HT-29 (cell line): ENCODE measurements at regions not wholly inside any gene's neighbourhood (a gene's known extent, or its start where the extent isn't known, plus 50 kb on each side); places are given as distances from the start of the nearest gene placed in this dataset.
"Not testable (repeated sequence)": the region's sequence is repeated elsewhere in the genome, so short reads cannot be mapped to it uniquely, and the experiment has no call there.

Source experiments
- DNase-seq: peaks from one replicate; pipeline ENCODE4 v3.0.0-alpha.2; 2015; ENCODE audit warnings: low spot score

DNA sequence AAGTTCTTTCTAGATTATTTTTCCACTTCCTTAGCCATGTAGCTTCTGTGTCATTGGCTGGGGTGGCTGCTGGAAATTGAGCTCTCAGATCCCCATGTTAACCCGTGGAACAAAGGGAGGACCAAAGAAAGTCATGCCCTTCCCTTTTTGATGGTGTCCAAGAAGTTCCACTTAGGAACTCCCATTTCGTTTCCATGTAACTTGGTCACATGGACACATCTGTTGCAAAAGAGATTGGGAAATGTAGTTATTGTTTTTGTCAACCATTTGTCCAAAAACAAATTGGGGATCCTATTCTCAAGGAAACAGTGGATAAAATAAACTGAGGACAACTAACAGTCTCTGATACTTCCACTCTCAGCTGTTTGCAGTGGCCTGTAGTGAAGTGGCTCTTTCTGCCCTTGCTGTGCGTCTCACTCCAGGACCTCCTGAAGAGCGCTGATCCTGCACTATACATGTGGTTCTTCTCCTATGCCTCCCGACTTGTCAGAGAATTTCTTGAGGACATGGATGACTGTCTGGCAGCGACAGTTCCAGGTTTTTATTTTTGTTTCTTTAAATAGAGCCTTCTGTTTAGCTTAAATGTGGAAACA lies 125.3 kb upstream of the LNX1 start:
- DNase-seq = no peak

DNA sequence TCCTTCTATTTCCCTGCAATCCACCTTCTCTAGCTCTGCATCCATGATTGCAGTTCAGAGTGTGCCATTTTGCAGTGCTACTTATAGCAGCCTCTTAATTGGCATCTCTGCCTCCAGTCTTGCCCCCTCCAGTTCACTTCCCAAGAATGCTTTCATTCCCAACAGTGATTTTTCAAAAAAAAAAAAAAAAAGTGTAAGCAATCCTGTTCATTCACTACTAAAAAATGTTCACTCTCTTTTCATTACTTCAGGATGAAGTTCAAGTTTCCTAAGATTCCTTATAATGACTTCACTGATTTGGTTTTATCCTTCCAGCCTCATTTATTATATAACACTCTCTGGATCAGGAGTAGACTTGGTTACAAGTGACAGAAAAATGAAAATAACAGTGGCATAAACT lies 124.7 kb upstream of the LNX1 start:
- no peak for DNase-seq

DNA sequence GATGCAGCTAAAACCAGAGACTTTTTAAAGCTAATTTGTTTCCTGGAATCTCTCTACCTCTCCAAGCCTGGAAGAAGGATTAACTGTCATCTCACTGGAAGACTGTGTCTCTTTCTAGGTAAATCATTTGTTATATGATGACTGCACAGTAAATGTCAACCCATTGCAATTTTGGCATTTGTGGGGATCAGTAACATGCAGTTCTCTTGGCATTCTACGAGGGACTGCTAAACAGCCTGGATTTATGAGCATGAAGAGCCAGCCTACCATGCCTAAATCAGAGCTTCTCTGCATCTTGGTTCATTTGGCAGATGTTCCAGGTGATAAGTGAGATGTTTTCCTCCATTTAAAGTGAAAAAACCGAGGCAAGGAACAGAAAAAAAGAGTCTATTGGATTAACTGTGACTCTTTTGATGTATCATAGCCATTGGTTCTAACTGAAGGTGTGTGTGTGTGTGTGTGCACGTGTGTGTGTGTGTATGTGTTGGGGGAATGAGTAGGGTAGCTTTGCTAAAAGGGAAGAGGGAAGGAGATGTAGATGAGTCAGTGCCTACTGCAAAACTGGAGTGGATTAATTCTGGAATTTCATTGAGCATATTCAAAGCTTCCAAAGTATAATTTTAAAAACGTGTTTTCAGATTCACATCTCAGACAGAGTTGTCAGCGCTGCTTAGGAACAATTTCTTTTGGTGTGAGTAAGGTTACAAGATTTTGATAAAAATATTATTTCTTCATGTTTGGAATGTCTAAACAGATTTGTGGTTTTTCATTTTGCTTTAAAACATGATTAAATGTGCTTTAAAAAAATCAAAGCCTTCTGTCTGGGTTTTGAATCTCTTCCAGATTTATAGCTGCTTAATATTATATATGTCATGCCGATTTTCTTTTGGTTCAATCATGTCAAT lies 123.2 kb upstream of the LNX1 start:
- no peak for DNase-seq

DNA sequence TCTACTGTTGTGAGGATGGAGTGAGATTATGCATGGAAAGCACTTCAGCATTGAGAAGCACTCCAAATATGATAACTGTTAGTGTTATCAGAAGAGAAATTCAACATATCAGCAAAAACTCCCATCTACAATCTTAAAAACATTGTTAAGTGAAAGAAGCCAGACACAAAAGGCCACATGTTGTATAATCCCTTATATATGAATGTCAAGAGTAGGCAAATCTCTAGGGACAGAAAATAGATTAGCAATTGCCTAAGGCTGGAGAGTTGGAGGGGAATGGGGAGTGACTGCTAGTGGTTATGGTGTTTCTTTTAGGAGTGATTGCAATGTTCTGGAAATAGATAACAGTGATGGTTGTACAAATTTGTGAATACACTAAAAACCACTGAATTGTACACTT lies 122.5 kb upstream of the LNX1 start:
- DNase-seq = no peak

DNA sequence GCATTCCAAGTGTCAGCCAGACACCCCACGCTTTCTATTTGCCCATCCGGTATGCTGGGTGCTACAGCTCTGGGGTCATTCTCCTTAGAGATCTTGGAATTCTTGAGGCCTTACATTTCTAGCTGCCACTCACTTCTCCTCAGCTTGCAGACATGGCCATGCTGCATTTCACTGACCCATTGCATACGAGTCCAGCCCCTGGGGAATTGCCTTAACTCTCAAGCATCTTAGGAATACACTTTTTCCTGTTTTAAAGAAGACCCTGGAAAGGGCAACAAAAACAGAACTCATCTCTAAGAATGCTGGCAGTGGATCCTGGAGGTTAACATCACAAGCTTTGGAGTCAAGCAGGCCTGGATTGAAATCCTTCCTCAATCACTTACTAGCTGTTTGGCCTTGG lies 122.0 kb upstream of the LNX1 start:
- no peak for DNase-seq

DNA sequence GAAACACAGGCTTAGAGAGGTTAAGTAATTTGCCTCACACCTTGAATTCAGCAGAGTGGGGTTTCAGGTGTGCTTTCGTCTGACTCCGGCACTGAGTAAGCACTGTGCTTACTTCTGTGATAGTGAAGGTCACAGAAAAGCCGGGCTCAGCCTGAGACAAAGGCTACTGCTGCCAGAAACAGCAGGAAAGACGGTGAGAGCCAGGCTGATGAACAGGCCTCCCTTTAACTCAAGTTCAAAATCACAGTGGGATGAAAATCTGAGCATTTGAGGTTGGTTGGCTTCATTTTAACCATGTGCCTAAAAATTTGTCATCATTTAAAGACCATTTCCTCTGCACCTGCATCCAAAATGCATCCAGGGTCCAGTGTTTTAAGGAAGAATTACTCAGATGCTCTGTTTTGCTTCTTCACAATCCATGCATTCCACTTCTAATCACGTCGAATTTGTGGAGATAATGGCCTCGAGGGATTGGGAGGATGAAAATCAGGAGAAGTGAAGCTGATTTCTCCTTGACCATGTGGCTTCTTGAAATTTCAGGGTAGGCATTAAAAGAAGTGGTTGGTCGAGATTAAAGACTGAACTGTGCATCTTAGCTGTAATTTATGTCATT lies 121.2 kb upstream of the LNX1 start:
- no peak for DNase-seq

DNA sequence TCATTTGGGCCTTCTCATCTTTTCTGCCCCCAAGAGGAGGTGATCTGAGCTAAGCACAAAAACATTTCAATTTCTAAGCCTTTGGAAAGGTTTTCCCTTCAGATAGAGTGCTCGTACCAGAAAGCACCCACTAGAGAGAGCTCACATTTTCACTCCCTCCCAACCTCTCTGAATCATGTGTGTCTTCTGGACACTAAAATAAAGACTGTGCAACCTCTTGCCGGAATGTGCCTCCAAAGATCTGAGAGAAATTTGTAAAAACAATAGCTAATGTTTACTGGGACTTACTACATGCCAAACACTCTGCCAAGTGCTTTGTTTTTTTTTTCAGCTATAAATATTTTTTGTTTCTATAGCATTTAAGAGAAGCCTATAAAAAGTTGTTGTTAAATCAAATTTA lies 120.6 kb upstream of the LNX1 start:
- DNase-seq = no peak

DNA sequence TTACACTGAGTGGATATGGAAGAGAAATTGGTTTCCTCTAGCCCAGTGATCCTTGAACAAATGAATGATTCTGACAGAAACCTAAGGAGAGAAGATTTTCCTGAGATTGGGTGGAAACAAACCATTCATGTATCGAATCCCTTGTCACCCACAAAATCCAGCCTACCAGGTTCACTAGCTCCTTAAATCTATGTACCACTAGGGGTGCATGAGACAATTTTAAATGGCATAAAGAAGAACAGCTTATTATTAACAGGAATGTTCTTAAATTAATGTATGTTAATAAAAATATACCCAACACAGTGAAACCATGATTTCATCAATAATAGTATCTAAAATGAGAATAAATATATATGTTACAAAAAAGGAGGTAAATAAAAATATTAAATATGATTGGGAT lies 118.4 kb upstream of the LNX1 start:
- no peak for DNase-seq

DNA sequence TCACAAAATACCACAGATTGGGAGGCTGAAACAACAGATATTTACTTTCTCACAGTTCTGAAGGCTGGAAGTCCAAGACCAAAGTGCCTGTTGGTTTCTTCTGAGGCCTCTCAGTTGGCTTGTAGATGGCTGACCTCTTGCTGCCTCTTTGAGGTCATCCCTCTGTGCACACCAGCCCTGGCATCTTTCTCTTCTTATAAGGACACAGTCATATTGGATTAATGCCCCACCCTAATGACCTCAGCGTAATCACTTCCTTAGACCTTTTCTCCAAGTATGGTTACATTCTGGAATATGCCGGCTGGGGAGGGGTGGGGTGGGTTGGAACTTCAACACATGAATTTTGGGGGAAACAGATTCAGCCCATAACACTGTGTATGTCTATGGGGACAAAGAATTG lies 116.2 kb upstream of the LNX1 start:
- no peak for DNase-seq

DNA sequence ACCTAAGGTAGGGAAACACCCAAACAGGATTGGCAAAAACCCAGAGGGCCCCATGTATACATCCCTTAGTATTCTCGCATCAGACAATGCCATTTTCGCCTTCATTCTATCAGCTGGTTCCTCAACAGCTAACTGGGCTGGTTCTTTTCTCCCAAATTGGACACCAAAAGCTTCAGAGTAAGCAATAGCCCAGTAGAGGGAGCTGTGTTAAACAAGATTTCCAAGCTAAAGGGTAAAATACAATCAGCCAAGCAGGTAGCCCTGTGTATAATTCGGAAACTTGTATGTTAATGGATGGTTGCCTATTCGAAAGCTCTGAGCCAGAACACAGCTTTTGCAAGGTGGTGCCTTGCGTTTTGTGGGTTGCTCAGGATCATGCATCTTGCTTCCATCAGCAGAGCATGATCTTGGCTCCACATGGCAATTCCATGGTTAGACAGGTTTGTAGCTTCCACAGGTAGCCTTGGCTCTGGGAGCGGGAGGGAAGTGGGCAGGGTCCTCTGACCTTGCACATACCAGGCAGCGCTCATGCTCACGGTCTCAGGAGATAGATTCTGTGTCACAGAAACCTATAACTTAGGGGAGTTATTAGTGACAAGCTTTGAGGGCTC lies 115.2 kb upstream of the LNX1 start:
- DNase-seq = peak; percentile 60

DNA sequence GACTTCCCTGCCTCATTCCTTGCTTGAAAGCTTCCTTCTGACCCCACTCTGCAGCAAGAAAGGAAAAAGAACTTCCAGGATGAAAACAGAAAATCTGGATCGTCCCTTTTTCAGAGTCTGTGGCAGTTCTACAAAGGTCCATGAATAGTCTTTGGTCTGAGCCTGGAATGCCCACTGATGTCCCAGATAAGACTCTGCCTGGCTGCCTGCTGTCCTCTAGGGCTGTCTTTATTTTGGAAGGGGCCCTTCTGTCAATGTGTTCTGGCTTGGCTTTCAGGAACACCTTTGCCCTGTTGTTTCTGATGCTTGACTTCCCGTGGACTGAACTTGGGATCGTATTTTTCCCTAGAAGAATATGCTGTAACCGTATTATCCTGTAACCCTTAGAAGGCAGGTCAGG lies 114.7 kb upstream of the LNX1 start:
- DNase-seq = no peak

DNA sequence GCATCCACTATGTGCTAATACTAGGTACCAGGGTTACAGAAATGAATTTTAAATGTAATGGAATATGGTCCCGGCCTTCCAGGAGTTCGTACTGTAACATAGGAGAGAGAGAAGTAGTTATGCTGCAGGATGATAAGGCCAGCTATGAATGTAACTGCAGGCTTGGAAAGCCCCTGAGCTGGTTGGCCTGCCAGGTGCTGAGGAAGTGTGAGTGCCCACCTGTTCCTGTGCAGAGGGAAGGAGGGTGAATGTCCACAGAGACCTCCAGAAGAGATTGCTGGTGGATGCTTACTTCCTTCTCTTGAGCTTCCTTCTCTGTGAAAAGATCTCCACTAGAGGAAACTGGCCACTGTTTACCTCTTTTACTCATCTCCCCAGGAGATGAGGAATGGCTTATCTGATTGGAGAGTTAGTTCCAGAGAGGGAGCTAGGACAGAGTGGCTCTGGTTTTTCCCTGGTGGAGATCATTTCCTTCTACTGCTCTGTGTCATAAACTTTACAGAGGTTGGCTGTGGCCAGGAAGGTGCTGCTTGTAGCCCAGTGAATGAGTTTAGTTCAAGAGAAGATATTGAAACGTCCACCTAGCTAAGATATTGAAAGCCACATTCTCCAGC lies 114.0 kb upstream of the LNX1 start:
- DNase-seq = no peak

DNA sequence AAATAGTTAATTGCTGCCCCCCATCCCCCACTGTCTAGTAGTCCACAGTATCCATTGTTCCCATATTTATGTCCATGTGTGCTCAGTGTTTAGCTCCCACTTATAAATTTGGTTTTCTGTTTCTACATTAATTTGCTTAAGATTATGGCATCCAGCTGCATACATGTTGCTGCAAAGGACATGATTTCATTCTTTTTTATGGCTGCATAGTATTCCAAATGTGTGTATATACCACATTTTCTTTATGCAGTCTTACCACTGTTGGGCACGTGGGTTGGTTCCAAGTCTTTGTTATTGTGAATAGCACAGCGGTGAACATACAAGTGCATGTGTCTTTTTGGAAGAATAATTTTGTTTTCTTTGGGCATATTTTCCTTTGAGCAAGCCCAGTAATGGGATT lies 113.0 kb upstream of the LNX1 start:
- DNase-seq = no peak

DNA sequence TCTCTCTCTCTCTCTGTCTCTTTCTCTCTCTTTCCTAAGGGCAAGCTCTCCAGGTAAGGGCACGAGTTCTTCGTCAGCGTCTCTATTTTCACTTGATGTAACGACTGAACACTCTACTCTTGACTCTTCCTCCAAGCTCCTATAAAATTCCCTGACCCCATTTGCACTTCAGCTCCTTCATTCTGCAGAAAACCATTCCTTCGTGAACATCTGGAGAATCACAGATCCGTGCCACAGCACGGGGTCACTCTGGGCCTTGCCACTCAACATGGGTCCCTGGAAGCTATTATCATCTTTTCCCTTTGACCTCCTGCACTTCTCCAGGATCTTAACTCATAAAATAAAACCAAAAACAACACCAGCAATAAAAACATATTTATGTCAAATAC lies 112.0 kb upstream of the LNX1 start:
- DNase-seq = no peak

DNA sequence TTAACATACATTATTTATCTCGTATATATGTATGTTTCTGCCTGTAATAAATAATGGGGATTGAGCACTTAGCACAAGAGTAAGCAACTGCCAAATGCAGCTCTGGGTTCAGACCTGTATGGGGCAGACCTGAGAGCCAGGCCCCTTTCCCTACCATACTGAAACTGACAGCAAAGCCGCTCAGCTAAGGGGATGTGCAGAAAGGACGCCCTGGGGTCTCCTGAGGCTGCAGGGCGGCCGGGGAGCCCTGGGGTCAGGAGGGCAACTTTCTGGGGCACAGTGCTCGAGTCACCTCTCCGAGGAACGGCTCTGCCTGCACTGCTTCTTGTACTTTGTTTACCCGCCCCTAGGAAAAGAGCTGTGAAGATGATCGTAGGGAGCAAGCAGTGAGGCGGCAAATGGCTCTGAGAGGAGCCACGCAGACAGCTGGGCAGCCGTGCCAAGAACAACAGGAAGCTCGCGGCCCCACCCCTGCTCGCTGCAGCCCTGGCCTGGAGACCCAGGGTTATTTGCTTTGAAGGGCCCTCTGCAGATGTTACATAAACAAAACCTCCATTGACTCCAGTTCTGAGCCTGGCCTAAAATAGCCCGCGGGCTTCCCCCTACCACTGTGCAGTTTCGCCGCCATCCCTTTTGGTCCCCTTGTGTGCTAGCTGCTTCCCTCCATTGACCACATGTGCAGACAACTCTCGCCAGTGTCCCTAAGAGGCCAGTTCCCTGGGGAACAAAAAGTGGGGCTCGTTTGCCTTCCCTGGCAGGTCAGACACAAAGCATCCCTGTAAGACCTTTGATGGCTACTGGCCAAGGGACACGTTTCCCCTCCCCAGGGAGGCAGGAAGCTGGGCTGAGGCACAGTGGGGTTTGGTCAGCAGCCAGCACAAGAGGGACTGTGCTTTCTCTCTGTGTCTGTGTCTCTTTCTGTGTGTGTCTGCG lies 111.3 kb upstream of the LNX1 start:
- DNase-seq = peak; percentile 77

DNA sequence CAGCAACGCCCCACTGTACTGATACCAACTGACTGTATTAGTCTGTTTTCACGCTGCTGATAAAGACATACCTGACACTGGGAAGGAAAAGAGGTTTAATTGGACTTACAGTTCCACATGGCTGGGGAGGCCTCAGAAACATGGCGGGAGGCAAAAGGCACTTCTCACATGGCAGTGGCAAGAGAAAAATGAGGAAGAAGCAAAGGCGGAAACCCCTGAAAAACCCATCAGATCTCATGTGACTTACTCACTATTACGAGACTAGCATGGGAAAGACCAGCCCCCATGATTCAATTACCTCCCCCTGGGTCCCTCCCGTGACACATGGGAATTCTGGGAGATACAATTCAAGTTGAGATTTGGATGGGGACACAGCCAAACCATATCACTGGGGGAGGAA lies 110.0 kb upstream of the LNX1 start:
- not testable (repeated sequence) for DNase-seq

DNA sequence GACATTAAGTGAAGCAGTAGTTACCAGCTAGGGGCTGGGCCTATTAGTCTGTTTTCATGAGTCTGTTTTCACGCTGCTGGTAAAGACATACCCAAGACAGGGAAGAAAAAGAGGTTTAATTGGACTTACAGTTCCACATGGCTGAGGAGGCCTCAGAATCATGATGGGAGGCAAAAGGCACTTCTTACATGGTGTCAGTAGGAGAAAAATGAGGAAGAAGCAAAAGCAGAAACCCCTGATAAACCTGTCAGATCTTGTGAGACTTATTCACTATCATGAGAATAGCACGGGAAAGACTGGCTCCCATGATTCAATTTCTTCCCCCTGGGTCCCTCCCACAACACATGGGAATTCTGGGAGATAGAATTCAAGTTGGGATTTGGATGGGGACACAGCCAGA lies 108.0 kb upstream of the LNX1 start:
- DNase-seq = not testable (repeated sequence)

DNA sequence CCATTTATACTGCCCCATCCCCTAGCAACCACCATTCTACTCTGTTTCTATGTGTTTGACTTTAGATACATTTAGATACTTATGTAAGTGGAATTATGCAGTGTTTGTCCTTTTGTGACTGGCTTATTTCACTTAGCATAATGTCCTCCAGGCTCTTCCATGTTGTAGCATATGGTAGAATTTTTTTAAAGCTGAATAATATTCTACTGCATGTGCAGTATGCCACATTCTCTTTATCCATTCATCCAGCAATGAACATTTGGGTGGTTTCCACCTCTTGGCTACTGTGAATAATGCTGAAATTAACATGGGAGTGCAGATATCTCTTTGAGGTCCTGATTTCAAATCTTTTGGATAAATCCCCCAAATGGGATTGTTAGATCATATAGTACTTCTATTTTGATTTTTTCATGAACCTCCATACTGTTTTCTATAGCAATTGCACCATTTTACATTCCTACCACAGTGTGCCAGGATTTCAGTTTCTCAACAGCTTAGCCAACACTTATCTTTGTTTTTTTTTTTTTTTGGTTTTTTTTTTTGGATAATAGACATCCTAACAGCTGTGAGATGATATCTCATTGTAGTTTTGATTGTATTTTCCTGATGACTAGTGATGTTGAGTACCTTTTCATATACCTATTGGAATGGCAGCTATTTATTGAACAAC lies 105.9 kb upstream of the LNX1 start:
- DNase-seq = no peak

DNA sequence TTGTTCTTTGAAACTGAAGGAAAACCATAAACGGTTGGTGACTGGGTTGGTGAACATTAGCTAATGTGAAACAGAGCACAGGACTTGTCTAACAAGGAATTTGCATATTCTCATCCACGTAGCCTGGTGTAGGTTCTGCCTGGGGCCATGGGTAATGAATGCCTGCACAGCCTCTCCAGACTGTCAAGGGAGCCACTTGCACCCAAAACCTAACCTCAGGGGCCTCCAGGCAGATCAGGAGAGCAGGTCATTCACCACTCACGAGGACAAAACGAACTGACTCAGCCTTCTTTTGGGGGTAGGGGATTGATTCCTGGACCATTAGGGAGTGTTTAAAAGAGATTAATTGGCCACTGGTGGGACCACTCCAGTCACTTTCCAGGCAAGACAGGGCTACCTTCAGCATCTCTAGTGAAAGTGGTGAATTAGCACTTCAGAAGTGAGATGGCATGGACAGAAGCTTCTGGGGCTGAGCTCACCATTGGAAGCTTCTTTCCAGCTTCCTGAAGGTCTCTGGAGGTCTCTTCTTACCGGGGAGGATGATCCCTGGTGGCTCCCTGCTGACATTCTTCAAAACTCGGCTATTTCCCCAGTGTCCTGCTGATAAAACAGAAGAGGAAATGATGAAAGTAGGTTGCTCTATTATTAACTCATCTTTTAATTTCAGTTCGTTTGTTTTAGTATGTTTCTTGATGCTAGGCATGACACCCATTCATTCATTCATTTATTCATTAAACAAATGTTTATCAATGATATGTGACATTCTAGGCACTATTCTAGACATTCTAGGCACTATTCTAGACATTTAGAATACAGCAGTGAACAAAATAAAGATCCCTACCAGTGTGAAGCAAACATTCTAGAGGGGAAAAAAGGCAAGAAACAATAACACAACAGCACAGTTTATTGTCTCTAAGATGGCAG lies 104.5 kb upstream of the LNX1 start:
- DNase-seq = no peak
